OCI-LY7 (cell line): ENCODE measurements at regions not wholly inside any gene's neighbourhood (a gene's known extent, or its start where the extent isn't known, plus 50 kb on each side); places are given as distances from the start of the nearest gene placed in this dataset.

Experiments used
- BruUV-seq: library from RNA; stranded (reverse); fragments of 400-500 nt; replicated peaks from 2 replicates; lab custom pipeline; 2021; lab: Mats Ljungman, UMichigan
- CTCF ChIA-PET: fragments of 300-600 bp; sonication (Branson Sonifier 250); formaldehyde crosslinking; loops from one replicate; lab custom pipeline; 2022; ENCODE audit warnings: antibody characterized with exemption; ENCODE audit not compliant: unreplicated experiment; lab: Charles Lee
- POLR2A ChIA-PET: fragments of 300-600 bp; sonication (Branson Sonifier 250); formaldehyde crosslinking; loops from one replicate; lab custom pipeline; 2022; ENCODE audit warnings: antibody characterized with exemption; lab: Charles Lee
- DNase-seq: peaks from one replicate; pipeline ENCODE4 v3.0.0-alpha.2; 2015; ENCODE audit warnings: low spot score
- H2AFZ ChIP-seq: fragments of 200-600 bp; sonication (generic), shearing (Covaris generic); 2 replicates; pipeline ENCODE4 v1.6.1; 2014; ENCODE audit warnings: mild to moderate bottlenecking, antibody characterized with exemption, low read length, moderate library complexity
- H3K27ac ChIP-seq: fragments of 200-600 bp; sonication (generic); 2 replicates; pipeline ENCODE4 v1.5.1; 2014; ENCODE audit warnings: mixed run types, low read depth, mild to moderate bottlenecking, moderate library complexity, low read length, inconsistent platforms; ENCODE audit not compliant: poor library complexity, severe bottlenecking
- H3K36me3 ChIP-seq: fragments of 200-600 bp; sonication (generic); 2 replicates; pipeline ENCODE4 v1.6.1; 2014; ENCODE audit warnings: mild to moderate bottlenecking, antibody characterized with exemption, low read length, moderate library complexity, mixed read lengths; ENCODE audit not compliant: insufficient read depth
- H3K4me1 ChIP-seq: fragments of 200-600 bp; sonication (generic); 2 replicates; pipeline ENCODE4 v1.5.1; 2014; ENCODE audit warnings: mild to moderate bottlenecking, low read length; ENCODE audit not compliant: insufficient read depth, poor library complexity, severe bottlenecking
- H3K4me2 ChIP-seq: fragments of 200-600 bp; sonication (generic); 2 replicates; pipeline ENCODE4 v1.6.1; 2014; ENCODE audit warnings: mild to moderate bottlenecking, low read length
- H3K4me3 ChIP-seq: fragments of 200-600 bp; sonication (generic); 2 replicates; pipeline ENCODE4 v1.5.1; 2014; ENCODE audit warnings: mild to moderate bottlenecking, low read depth, low read length; ENCODE audit not compliant: poor library complexity, severe bottlenecking
- H3K79me2 ChIP-seq: fragments of 200-600 bp; sonication (generic); 2 replicates; pipeline ENCODE4 v1.6.1; 2016; ENCODE audit warnings: low read depth, mild to moderate bottlenecking, low read length, moderate library complexity, mixed read lengths; ENCODE audit not compliant: insufficient read depth
- H3K9me2 ChIP-seq: fragments of 200-600 bp; sonication (generic); 2 replicates; pipeline ENCODE4 v1.6.1; 2016; ENCODE audit warnings: mild to moderate bottlenecking, low read length, mixed read lengths; ENCODE audit not compliant: insufficient read depth
- H3K9me3 ChIP-seq: fragments of 200-600 bp; sonication (generic); 2 replicates; pipeline ENCODE4 v1.6.1; 2014; ENCODE audit warnings: mild to moderate bottlenecking, mixed run types, low read length, mixed read lengths
- H4K20me1 ChIP-seq: fragments of 200-600 bp; sonication (generic); 2 replicates; pipeline ENCODE4 v1.6.1; 2014; ENCODE audit warnings: mild to moderate bottlenecking, antibody characterized with exemption, low read length, moderate library complexity, mixed read lengths; ENCODE audit not compliant: insufficient read depth
- EZH2phosphoT487 ChIP-seq: fragments of 200-600 bp; sonication (generic); IDR thresholded peaks from 2 replicates; pipeline ENCODE4 v1.6.1; 2018; ENCODE audit warnings: low read depth, borderline replicate concordance, mild to moderate bottlenecking, mixed run types, antibody characterized with exemption, low read length, moderate library complexity, mixed read lengths
- intact Hi-C: fragments of 100-400 bp; cut with micrococcal nuclease; formaldehyde crosslinking; loops from one replicate; pipeline ENCODE4 v1.10.0; 2022; ENCODE audit not compliant: unreplicated experiment
- TF ChIP-seq, protein P1 (sequence below): fragments of 200-600 bp; sonication (generic); conservative IDR thresholded peaks from 2 replicates; pipeline ENCODE4 v1.5.1; 2014; ENCODE audit warnings: mild to moderate bottlenecking, antibody characterized with exemption, low read length, moderate library complexity, mixed read lengths

DNA sequence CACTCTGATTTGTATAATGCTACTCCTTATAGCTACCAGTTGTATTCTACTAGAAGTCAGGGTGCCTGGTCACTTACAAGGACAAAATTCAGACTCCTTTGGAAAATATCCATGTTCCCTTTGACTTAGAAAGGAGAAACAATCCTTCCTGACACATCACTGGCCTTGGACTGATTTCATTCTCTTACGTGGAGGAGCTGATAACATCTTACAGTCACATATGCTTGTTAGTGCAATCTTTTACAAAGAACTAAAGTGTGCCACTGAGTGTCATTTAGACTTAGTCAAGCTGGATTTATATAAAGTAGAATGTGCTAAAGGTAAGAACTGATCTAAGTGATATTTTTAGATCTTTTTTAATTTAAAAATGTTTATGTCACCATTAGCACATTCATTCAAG lies 131.0 kb upstream of the TMTC2 start:
- Histone ChIP-seq H3K27ac (no peak overlapping the region), H3K4me2 (no peak overlapping the region), H3K4me1 (no peaks in the 10 kb centered on the region), H3K79me2 (no peaks in the 10 kb centered on the region), H2AFZ (no peak overlapping the region), H3K4me3 (no peak overlapping the region), H3K36me3 (no peaks in the 10 kb centered on the region), H3K9me3 (no peaks in the 10 kb centered on the region), H3K9me2 (no peaks in the 10 kb centered on the region), H4K20me1 (no peaks in the 10 kb centered on the region)
- no TSS peak for BruUV-seq
- no peak for TF ChIP-seq EZH2phosphoT487
- TF ChIP-seq, protein P1, sequence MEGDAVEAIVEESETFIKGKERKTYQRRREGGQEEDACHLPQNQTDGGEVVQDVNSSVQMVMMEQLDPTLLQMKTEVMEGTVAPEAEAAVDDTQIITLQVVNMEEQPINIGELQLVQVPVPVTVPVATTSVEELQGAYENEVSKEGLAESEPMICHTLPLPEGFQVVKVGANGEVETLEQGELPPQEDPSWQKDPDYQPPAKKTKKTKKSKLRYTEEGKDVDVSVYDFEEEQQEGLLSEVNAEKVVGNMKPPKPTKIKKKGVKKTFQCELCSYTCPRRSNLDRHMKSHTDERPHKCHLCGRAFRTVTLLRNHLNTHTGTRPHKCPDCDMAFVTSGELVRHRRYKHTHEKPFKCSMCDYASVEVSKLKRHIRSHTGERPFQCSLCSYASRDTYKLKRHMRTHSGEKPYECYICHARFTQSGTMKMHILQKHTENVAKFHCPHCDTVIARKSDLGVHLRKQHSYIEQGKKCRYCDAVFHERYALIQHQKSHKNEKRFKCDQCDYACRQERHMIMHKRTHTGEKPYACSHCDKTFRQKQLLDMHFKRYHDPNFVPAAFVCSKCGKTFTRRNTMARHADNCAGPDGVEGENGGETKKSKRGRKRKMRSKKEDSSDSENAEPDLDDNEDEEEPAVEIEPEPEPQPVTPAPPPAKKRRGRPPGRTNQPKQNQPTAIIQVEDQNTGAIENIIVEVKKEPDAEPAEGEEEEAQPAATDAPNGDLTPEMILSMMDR = no peak
- DNase-seq = no peak
- CTCF ChIA-PET = no interaction called here
- intact Hi-C loops = no loop called here
- POLR2A ChIA-PET = interaction anchor here (0.7 kb wide), 1 partner anchor 66 kb away, joined by 3 read pairs; no protein-coding TSS in a partner anchor

DNA sequence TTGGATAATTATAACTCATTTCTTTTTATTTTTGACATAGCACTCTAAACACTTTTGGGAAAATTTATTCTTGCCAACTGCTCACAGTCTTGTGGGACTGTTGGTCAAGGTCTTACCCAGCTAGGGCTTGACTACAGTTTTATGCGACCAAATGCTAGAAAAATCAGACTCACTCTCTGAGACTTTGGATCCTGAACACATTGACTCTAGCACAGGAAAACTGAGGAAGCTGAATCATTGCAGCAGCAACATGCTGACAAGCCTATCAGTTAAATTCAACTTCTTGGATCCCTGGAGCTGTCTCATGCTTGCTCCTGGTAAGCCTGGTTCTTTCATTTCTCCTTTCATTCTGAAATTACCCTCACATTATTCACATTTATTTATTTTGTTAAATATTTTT lies 120.7 kb upstream of the TMTC2 start:
- Histone ChIP-seq H3K4me3 (no peak overlapping the region), H3K27ac (no peak overlapping the region), H3K36me3 (no peaks in the 10 kb centered on the region), H3K4me1 (no peaks in the 10 kb centered on the region), H3K9me3 (no peaks in the 10 kb centered on the region), H3K4me2 (no peak overlapping the region), H3K9me2 (no peaks in the 10 kb centered on the region), H4K20me1 (no peaks in the 10 kb centered on the region), H3K79me2 (no peaks in the 10 kb centered on the region), H2AFZ (no peak overlapping the region)
- no TSS peak for BruUV-seq
- no peak for DNase-seq
- TF ChIP-seq, protein P1 = no peak
- no peak for TF ChIP-seq EZH2phosphoT487
- CTCF ChIA-PET = no interaction called here
- intact Hi-C loops = no loop called here
- POLR2A ChIA-PET = interaction anchor here (0.7 to 1.3 kb wide), 3 partner anchors 11 to 14 kb away, joined by 3 read pairs; no protein-coding TSS in a partner anchor

DNA sequence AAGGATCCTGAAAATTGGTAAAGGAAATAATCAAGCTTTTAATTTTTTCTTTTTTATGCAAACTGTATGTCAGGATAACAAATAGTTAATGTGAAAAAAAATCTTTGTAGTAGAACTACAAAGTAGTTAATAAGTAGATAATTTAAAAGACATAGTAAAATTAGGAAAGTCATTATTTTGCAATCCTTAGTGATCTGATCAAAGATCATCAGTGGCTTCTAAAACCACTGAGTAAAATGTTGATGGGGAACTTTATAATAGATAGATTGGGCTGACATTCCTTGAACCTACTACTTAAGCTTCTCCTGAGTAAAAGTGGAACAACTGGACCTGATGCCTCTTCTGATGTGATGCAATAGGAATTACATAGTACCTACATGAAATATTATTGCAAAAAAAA lies 119.0 kb upstream of the TMTC2 start:
- no peaks in the 10 kb centered on the region for H3K79me2 ChIP-seq
- no TSS peak for BruUV-seq

More for the DNA sequence above, 119.0 kb upstream of the TMTC2 start:
- no peak for DNase-seq
- no peaks in the 10 kb centered on the region for H3K9me2 ChIP-seq
- H3K4me2 ChIP-seq = no peak overlapping the region
- POLR2A ChIA-PET = no interaction called here
- no peak overlapping the region for H2AFZ ChIP-seq
- intact Hi-C loops = no loop called here
- H4K20me1 ChIP-seq = no peaks in the 10 kb centered on the region
- CTCF ChIA-PET = no interaction called here
- TF ChIP-seq, protein P1 = no peak
- TF ChIP-seq EZH2phosphoT487 = no peak
- H3K4me3 ChIP-seq = no peak overlapping the region
- no peak overlapping the region for H3K27ac ChIP-seq
- H3K4me1 ChIP-seq = no peaks in the 10 kb centered on the region
- H3K36me3 ChIP-seq = no peaks in the 10 kb centered on the region
- no peaks in the 10 kb centered on the region for H3K9me3 ChIP-seq
